ENCODE measurements at regions not wholly inside any gene's neighbourhood (a gene's known extent, or its start where the extent isn't known, plus 50 kb on each side); places are given as distances from the start of the nearest gene placed in this dataset.

- TF ChIP-seq CTCF (IDR thresholded peaks at IDR 0.05), result no peak
- TF ChIP-seq POLR2A (IDR thresholded peaks at IDR 0.05), result no peak
- peak in 1 of 3 donors; percentile 23 for TF ChIP-seq POLR2AphosphoS5 (IDR thresholded peaks at IDR 0.05)
Measured at GRCh38 chr5:115375893-115376292, 79.4 kb upstream of the CCDC112 start.

Data from transverse colon (tissue), 4 donors.